ENCODE measurements at regions not wholly inside any gene's neighbourhood (a gene's known extent, or its start where the extent isn't known, plus 50 kb on each side); places are given as distances from the start of the nearest gene placed in this dataset.

DNA sequence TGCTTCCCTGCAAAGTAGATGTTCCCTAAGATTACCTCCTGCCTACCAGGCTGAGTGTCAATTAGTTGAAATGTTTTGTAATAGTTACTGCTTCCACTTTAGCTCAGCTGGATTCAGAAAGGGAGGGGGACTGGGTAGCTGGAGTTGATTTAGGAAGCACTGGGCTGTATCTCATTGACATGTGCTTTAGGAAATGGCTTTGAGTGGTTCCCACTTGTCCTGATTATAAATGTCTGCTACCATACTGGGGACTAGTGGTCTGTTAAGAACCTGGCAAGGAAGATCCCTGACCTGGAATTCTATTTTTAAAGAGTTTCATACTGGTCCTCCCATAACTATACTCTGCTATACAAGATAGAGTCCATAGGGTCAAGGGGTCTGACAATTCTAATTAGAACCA, 363.9 kb upstream of the PPP1R2C start:
- H3K9me3 ChIP-seq (replicated peaks in 1 of 2; ENCODE audit: control insufficient read depth in 2 of 2, insufficient read depth in 1 of 2, low read depth in 1 of 2, low read length in 2 of 2) = no peaks in the 10 kb centered on the region
- no peak overlapping the region for H2AFZ ChIP-seq (ENCODE audit: low read length)
- no peaks in the 10 kb centered on the region for H3K36me3 ChIP-seq (replicated peaks in 1 of 2; ENCODE audit: control insufficient read depth in 2 of 2, insufficient read depth in 2 of 2, low read length in 2 of 2)
- H3K27me3 ChIP-seq (ENCODE audit: control insufficient read depth in 3 of 3, insufficient read depth in 3 of 3, low read depth in 1 of 3, low read length in 3 of 3) = no peaks in the 10 kb centered on the region
- no peak overlapping the region for H3K14ac ChIP-seq (ENCODE audit: low read length)
- H2BK12ac ChIP-seq (ENCODE audit: low read length) = no peak overlapping the region
- H2BK120ac ChIP-seq (ENCODE audit: low read depth, low read length) = no peak overlapping the region
- H3K23ac ChIP-seq (ENCODE audit: low read depth, low read length, poor library complexity) = no peak overlapping the region
- DNase-seq (ENCODE audit: low spot score) = no peak
- H3K18ac ChIP-seq (ENCODE audit: low read length) = no peak overlapping the region
- H4K91ac ChIP-seq (ENCODE audit: low read depth, low read length, poor library complexity) = no peak overlapping the region
- H2BK5ac ChIP-seq (ENCODE audit: low read length) = no peak overlapping the region
- no peaks in the 10 kb centered on the region for H3K79me1 ChIP-seq (ENCODE audit: low read depth, low read length)
- H3K4me3 ChIP-seq (ENCODE audit: low read length in 2 of 2) = no peak overlapping the region
- no peak overlapping the region for H3K27ac ChIP-seq (replicated peaks; ENCODE audit: low read length)
- H3K4ac ChIP-seq (ENCODE audit: low read length) = no peak overlapping the region
- H2BK15ac ChIP-seq (ENCODE audit: low read length) = no peak overlapping the region
- no peak overlapping the region for H3K4me2 ChIP-seq (ENCODE audit: insufficient read depth, low read length, poor library complexity, severe bottlenecking)
- H4K8ac ChIP-seq (ENCODE audit: low read depth, low read length) = no peak overlapping the region
- H3K9ac ChIP-seq (ENCODE audit: low read depth, low read length, poor library complexity) = no peak overlapping the region
- H2AK5ac ChIP-seq (ENCODE audit: low read depth, low read length) = no peak overlapping the region
- H3K4me1 ChIP-seq (ENCODE audit: control insufficient read depth in 2 of 2, insufficient read depth in 1 of 2, low read depth in 1 of 2, low read length in 2 of 2) = no peaks in the 10 kb centered on the region

DNA sequence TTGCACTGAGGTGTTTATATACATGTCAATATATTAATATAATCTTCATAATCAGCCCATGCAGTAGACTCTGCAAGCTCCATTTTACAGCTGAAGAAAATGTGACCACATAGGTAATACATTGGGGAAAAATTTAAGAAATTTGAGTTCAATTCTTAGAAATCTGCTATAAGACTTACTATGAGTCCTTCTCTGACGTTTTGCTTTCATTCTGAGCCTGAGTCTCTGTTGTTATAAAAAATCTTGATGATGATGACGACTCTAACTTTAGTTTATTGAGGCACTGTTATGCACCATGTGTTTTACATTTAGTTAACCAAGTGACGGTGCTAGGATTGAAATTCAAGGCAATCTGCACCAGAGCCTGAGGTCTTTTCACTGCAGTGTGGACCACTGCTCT, 370.3 kb upstream of the PPP1R2C start:
- H3K4me2 ChIP-seq (ENCODE audit: insufficient read depth, low read length, poor library complexity, severe bottlenecking) = no peak overlapping the region
- H3K9ac ChIP-seq (ENCODE audit: low read depth, low read length, poor library complexity) = no peak overlapping the region
- no peaks in the 10 kb centered on the region for H3K36me3 ChIP-seq (replicated peaks in 1 of 2; ENCODE audit: control insufficient read depth in 2 of 2, insufficient read depth in 2 of 2, low read length in 2 of 2)
- no peaks in the 10 kb centered on the region for H3K79me1 ChIP-seq (ENCODE audit: low read depth, low read length)
- H3K4me3 ChIP-seq (ENCODE audit: low read length in 2 of 2) = no peak overlapping the region
- H3K23ac ChIP-seq (ENCODE audit: low read depth, low read length, poor library complexity) = no peak overlapping the region
- H2AK5ac ChIP-seq (ENCODE audit: low read depth, low read length) = no peak overlapping the region
- no peaks in the 10 kb centered on the region for H3K9me3 ChIP-seq (replicated peaks in 1 of 2; ENCODE audit: control insufficient read depth in 2 of 2, insufficient read depth in 1 of 2, low read depth in 1 of 2, low read length in 2 of 2)
- H4K8ac ChIP-seq (ENCODE audit: low read depth, low read length) = no peak overlapping the region
- no peak overlapping the region for H2BK120ac ChIP-seq (ENCODE audit: low read depth, low read length)
- WGBS, 2 donors (ENCODE audit: extremely low coverage in 2 of 2, insufficient read length in 2 of 2, insufficient replicate concordance in 1 of 2) = no CpG with 5 or more reads among the region's 3 CpGs
- H3K18ac ChIP-seq (ENCODE audit: low read length) = no peak overlapping the region
- no peak for DNase-seq (ENCODE audit: low spot score)
- no peaks in the 10 kb centered on the region for H3K4me1 ChIP-seq (ENCODE audit: control insufficient read depth in 2 of 2, insufficient read depth in 1 of 2, low read depth in 1 of 2, low read length in 2 of 2)
- H2BK5ac ChIP-seq (ENCODE audit: low read length) = no peak overlapping the region
- no peaks in the 10 kb centered on the region for H3K27me3 ChIP-seq (ENCODE audit: control insufficient read depth in 3 of 3, insufficient read depth in 3 of 3, low read depth in 1 of 3, low read length in 3 of 3)
- H3K14ac ChIP-seq (ENCODE audit: low read length) = no peak overlapping the region
- no peak overlapping the region for H3K27ac ChIP-seq (replicated peaks; ENCODE audit: low read length)
- H2BK15ac ChIP-seq (ENCODE audit: low read length) = no peak overlapping the region
- no peak overlapping the region for H4K91ac ChIP-seq (ENCODE audit: low read depth, low read length, poor library complexity)
- no peak overlapping the region for H2BK12ac ChIP-seq (ENCODE audit: low read length)
- H2AFZ ChIP-seq (ENCODE audit: low read length) = no peak overlapping the region
- H3K4ac ChIP-seq (ENCODE audit: low read length) = no peak overlapping the region

DNA sequence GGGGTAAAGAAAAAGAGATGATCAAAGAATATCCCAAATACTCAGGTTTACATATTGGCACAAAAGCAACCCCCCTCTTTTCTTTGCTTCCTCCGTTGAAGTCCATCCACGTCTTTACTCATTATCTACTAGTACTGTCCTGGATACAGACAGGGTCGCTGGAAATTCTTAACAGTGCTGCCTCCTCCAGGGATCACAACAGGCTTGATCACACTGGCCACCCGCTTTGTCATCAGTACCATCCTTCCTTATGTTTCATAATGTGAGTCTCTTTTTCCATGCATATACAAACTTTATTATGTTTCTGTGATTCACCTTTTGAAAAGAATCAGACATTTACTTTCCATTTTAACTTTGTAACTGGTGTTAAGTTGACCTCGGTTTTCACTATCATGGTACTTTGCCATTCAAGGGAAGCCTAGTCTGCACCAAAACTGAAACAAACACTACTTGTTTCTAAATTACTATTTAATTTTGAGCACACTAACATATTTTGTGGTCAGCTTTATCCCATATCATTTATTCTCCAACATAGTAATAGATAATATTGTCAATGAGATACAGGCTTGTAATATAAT, 387.5 kb upstream of the PPP1R2C start:
- Histone ChIP-seq H2BK5ac (ENCODE audit: low read length) (no peak overlapping the region), H3K4me2 (ENCODE audit: insufficient read depth, low read length, poor library complexity, severe bottlenecking) (no peak overlapping the region), H4K8ac (ENCODE audit: low read depth, low read length) (no peak overlapping the region), H2BK120ac (ENCODE audit: low read depth, low read length) (no peak overlapping the region), H3K79me1 (ENCODE audit: low read depth, low read length) (no peaks in the 10 kb centered on the region), H3K4me3 (ENCODE audit: low read length in 2 of 2) (no peak overlapping the region), H2BK15ac (ENCODE audit: low read length) (no peak overlapping the region), H3K36me3 (replicated peaks in 1 of 2; ENCODE audit: control insufficient read depth in 2 of 2, insufficient read depth in 2 of 2, low read length in 2 of 2) (no peaks in the 10 kb centered on the region), H3K9me3 (replicated peaks in 1 of 2; ENCODE audit: control insufficient read depth in 2 of 2, insufficient read depth in 1 of 2, low read depth in 1 of 2, low read length in 2 of 2) (no peaks in the 10 kb centered on the region), H3K18ac (ENCODE audit: low read length) (no peak overlapping the region), H3K23ac (ENCODE audit: low read depth, low read length, poor library complexity) (no peak overlapping the region), H3K4ac (ENCODE audit: low read length) (no peak overlapping the region), H2BK12ac (ENCODE audit: low read length) (no peak overlapping the region), H4K91ac (ENCODE audit: low read depth, low read length, poor library complexity) (no peak overlapping the region), H3K14ac (ENCODE audit: low read length) (no peak overlapping the region), H3K27me3 (ENCODE audit: control insufficient read depth in 3 of 3, insufficient read depth in 3 of 3, low read depth in 1 of 3, low read length in 3 of 3) (no peaks in the 10 kb centered on the region), H3K9ac (ENCODE audit: low read depth, low read length, poor library complexity) (no peak overlapping the region), H2AK5ac (ENCODE audit: low read depth, low read length) (no peak overlapping the region), H3K27ac (replicated peaks; ENCODE audit: low read length) (no peak overlapping the region), H2AFZ (ENCODE audit: low read length) (no peak overlapping the region), H3K4me1 (ENCODE audit: control insufficient read depth in 2 of 2, insufficient read depth in 1 of 2, low read depth in 1 of 2, low read length in 2 of 2) (no peaks in the 10 kb centered on the region)
- DNase-seq (ENCODE audit: low spot score) = no peak
- no CpG with 5 or more reads among the region's 5 CpGs for WGBS, 2 donors (ENCODE audit: extremely low coverage in 2 of 2, insufficient read length in 2 of 2, insufficient replicate concordance in 1 of 2)

DNA sequence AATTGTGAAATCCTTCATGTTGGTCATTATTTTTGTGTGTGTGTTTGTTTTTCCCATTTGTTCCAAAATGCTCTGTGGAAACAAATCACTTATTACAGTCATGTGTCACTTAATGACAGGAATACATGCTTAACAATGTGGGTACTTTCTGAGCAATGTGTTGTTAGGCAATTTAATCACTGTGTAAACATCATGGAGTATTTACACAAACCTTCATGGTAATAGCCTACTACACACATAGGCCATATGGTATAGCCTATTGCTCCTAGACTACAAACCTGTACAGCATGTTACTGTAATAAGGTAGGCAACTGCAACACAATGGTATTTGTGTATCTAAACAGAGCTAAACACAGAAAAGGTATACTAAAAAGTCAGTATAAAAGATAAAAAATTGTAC, 388.9 kb upstream of the PPP1R2C start:
- H3K23ac ChIP-seq (ENCODE audit: low read depth, low read length, poor library complexity) = no peak overlapping the region
- H3K18ac ChIP-seq (ENCODE audit: low read length) = no peak overlapping the region
- no peaks in the 10 kb centered on the region for H3K4me1 ChIP-seq (ENCODE audit: control insufficient read depth in 2 of 2, insufficient read depth in 1 of 2, low read depth in 1 of 2, low read length in 2 of 2)
- H3K9ac ChIP-seq (ENCODE audit: low read depth, low read length, poor library complexity) = no peak overlapping the region
- no peak overlapping the region for H2AK5ac ChIP-seq (ENCODE audit: low read depth, low read length)
- no peak overlapping the region for H3K4ac ChIP-seq (ENCODE audit: low read length)
- H3K14ac ChIP-seq (ENCODE audit: low read length) = no peak overlapping the region
- H3K4me3 ChIP-seq (ENCODE audit: low read length in 2 of 2) = no peak overlapping the region
- no peak overlapping the region for H3K27ac ChIP-seq (replicated peaks; ENCODE audit: low read length)
- no peak overlapping the region for H2BK12ac ChIP-seq (ENCODE audit: low read length)
- H2BK5ac ChIP-seq (ENCODE audit: low read length) = no peak overlapping the region
- H3K27me3 ChIP-seq (ENCODE audit: control insufficient read depth in 3 of 3, insufficient read depth in 3 of 3, low read depth in 1 of 3, low read length in 3 of 3) = no peaks in the 10 kb centered on the region
- DNase-seq (ENCODE audit: low spot score) = no peak
- no peak overlapping the region for H2BK120ac ChIP-seq (ENCODE audit: low read depth, low read length)
- no peaks in the 10 kb centered on the region for H3K36me3 ChIP-seq (replicated peaks in 1 of 2; ENCODE audit: control insufficient read depth in 2 of 2, insufficient read depth in 2 of 2, low read length in 2 of 2)
- no peak overlapping the region for H4K8ac ChIP-seq (ENCODE audit: low read depth, low read length)
- H4K91ac ChIP-seq (ENCODE audit: low read depth, low read length, poor library complexity) = no peak overlapping the region
- H3K9me3 ChIP-seq (replicated peaks in 1 of 2; ENCODE audit: control insufficient read depth in 2 of 2, insufficient read depth in 1 of 2, low read depth in 1 of 2, low read length in 2 of 2) = no peaks in the 10 kb centered on the region
- no peak overlapping the region for H2BK15ac ChIP-seq (ENCODE audit: low read length)
- no peak overlapping the region for H2AFZ ChIP-seq (ENCODE audit: low read length)
- H3K4me2 ChIP-seq (ENCODE audit: insufficient read depth, low read length, poor library complexity, severe bottlenecking) = no peak overlapping the region
- H3K79me1 ChIP-seq (ENCODE audit: low read depth, low read length) = no peaks in the 10 kb centered on the region
